CD8-positive, alpha-beta memory T cell (primary cell): ENCODE measurements at regions not wholly inside any gene's neighbourhood (a gene's known extent, or its start where the extent isn't known, plus 50 kb on each side); places are given as distances from the start of the nearest gene placed in this dataset.

Experiments used
- CTCF ChIA-PET: fragments of 350-600 bp; sonication (Branson Sonifier 250); formaldehyde crosslinking; loops from one replicate; lab custom pipeline; 2021; ENCODE audit warnings: antibody characterized with exemption; lab: Charles Lee
- POLR2A ChIA-PET: fragments of 350-600 bp; sonication (Branson Sonifier 250); formaldehyde crosslinking; loops from one replicate; lab custom pipeline; 2021; ENCODE audit warnings: antibody characterized with exemption; lab: Charles Lee
- DNase-seq, 5 donors: peaks; one replicate each; pipeline versions ENCODE4 v3.0.0 to v3.0.0-alpha.2; 2020 to 2022; ENCODE audit warnings: mixed read lengths in 1 of 5
- H3K27ac ChIP-seq: one replicate; pipeline ENCODE4 v1.7.0; 2013; ENCODE audit warnings: low read depth, mild to moderate bottlenecking, low read length, moderate library complexity
- H3K27me3 ChIP-seq: 2 replicates; pipeline ENCODE4 v1.7.0; 2013; ENCODE audit warnings: low read length, mild to moderate bottlenecking; ENCODE audit not compliant: insufficient read depth, poor library complexity, severe bottlenecking
- H3K36me3 ChIP-seq: 2 replicates; pipeline ENCODE4 v1.7.0; 2013; ENCODE audit warnings: mild to moderate bottlenecking, low read length, moderate library complexity; ENCODE audit not compliant: insufficient read depth
- H3K4me1 ChIP-seq: 2 replicates; pipeline ENCODE4 v1.7.0; 2013; ENCODE audit warnings: mild to moderate bottlenecking, low read length, moderate library complexity; ENCODE audit not compliant: insufficient read depth
- H3K4me3 ChIP-seq: 2 replicates; pipeline ENCODE4 v1.7.0; 2013; ENCODE audit warnings: mild to moderate bottlenecking, low read length
- H3K9me3 ChIP-seq: 2 replicates; pipeline ENCODE4 v1.7.0; 2013; ENCODE audit warnings: mild to moderate bottlenecking, low read length
- H3K27ac Mint-ChIP-seq, 8 donors: one replicate each; pipeline ENCODE4 v1.8.0; 2020 to 2021; ENCODE audit warnings: mixed read lengths in 8 of 8, mild to moderate bottlenecking in 6 of 8, inconsistent platforms in 3 of 8, moderate library complexity in 3 of 8
- H3K27me3 Mint-ChIP-seq, 2 donors: one replicate each; pipeline ENCODE4 v1.8.0; 2020 to 2021; ENCODE audit warnings: mixed read lengths in 2 of 2, mild to moderate bottlenecking in 1 of 2, moderate library complexity in 1 of 2
- H3K36me3 Mint-ChIP-seq, 3 donors: one replicate each; pipeline ENCODE4 v1.8.0; 2020 to 2021; ENCODE audit warnings: mixed read lengths in 3 of 3, inconsistent platforms in 1 of 3, mild to moderate bottlenecking in 1 of 3
- H3K4me1 Mint-ChIP-seq, 3 donors: one replicate each; pipeline ENCODE4 v1.8.0; 2020 to 2021; ENCODE audit warnings: mixed read lengths in 3 of 3, inconsistent platforms in 1 of 3, mild to moderate bottlenecking in 1 of 3
- H3K4me3 Mint-ChIP-seq, 7 donors: one replicate each; pipeline ENCODE4 v1.8.0; 2020 to 2021; ENCODE audit warnings: mixed read lengths in 7 of 7, mild to moderate bottlenecking in 6 of 7, moderate library complexity in 4 of 7, inconsistent platforms in 2 of 7
- H3K9me3 Mint-ChIP-seq, 5 donors: one replicate each; pipeline ENCODE4 v1.8.0; 2020 to 2022; ENCODE audit warnings: mixed read lengths in 5 of 5, mild to moderate bottlenecking in 3 of 5, moderate library complexity in 2 of 5, inconsistent platforms in 1 of 5

- Mint-ChIP-seq H3K9me3 (peaks cover 0 to 29% (median 8%) of the 10 kb centered on the region in 5 donors), H3K27me3 (no peaks in the 10 kb centered on the region), H3K36me3 (no peaks in the 10 kb centered on the region), H3K4me1 (no peaks in the 10 kb centered on the region), H3K4me3 (no peak overlapping the region), H3K27ac (no peak overlapping the region)
- H3K27me3 ChIP-seq = no peaks in the 10 kb centered on the region
- H3K36me3 ChIP-seq = no peaks in the 10 kb centered on the region
- H3K9me3 ChIP-seq = peaks cover 6% of the 10 kb centered on the region
- no peaks in the 10 kb centered on the region for H3K4me1 ChIP-seq
- no peak for DNase-seq
- ChIA-PET POLR2A (no interaction called here), CTCF (no interaction called here)
- H3K4me3 ChIP-seq = no peak overlapping the region
- no peak overlapping the region for H3K27ac ChIP-seq
Measured at GRCh38 chr5:30605693-30606268, 587.7 kb upstream of the CDH6 start.

- H3K4me3 Mint-ChIP-seq = no peak overlapping the region
Measured at GRCh38 chr5:30604648-30605262, 588.7 kb upstream of the CDH6 start.

DNA sequence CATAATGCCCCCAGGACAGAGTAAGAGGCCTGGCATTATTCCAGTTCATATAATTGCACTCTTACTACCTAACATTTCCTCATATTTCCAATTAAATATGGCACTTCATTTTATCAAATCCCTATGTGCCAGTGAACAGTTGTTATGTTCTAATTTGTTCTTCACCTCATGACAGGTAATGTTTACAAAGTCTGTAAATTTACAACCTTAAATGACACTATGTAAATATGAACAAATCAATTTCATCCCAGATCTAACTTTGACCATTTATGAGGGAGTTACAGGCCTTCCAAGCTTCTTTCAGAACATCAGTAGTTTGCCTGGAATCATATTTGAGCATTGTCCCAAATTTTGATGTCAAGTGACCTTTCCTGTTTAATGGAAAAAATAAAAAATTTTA is 592.6 kb upstream of the CDH6 start:
- ChIA-PET POLR2A (no interaction called here), CTCF (no interaction called here)
- Mint-ChIP-seq H3K27me3 (no peaks in the 10 kb centered on the region), H3K4me3 (no peak overlapping the region), H3K4me1 (no peaks in the 10 kb centered on the region), H3K27ac (no peak overlapping the region), H3K36me3 (no peaks in the 10 kb centered on the region), H3K9me3 (peaks cover 0 to 41% (median 9%) of the 10 kb centered on the region in 5 donors)
- H3K36me3 ChIP-seq = no peaks in the 10 kb centered on the region
- H3K27me3 ChIP-seq = no peaks in the 10 kb centered on the region
- H3K9me3 ChIP-seq = peaks cover 6% of the 10 kb centered on the region
- H3K27ac ChIP-seq = no peak overlapping the region
- H3K4me3 ChIP-seq = no peak overlapping the region
- no peaks in the 10 kb centered on the region for H3K4me1 ChIP-seq
- no peak for DNase-seq

More at GRCh38 chr5:30604648-30605262, 588.7 kb upstream of the CDH6 start:
- ChIA-PET POLR2A (no interaction called here), CTCF (no interaction called here)
- H3K9me3 Mint-ChIP-seq = peaks cover 0 to 33% (median 8%) of the 10 kb centered on the region in 5 donors
- no peaks in the 10 kb centered on the region for H3K27me3 Mint-ChIP-seq
- no peaks in the 10 kb centered on the region for H3K36me3 ChIP-seq
- H3K36me3 Mint-ChIP-seq = no peaks in the 10 kb centered on the region
- no peak overlapping the region for H3K4me3 ChIP-seq
- DNase-seq = no peak
- no peaks in the 10 kb centered on the region for H3K4me1 ChIP-seq
- no peak overlapping the region for H3K27ac Mint-ChIP-seq
- H3K9me3 ChIP-seq = peaks cover 6% of the 10 kb centered on the region
- H3K27ac ChIP-seq = no peak overlapping the region
- H3K4me1 Mint-ChIP-seq = no peaks in the 10 kb centered on the region
- no peaks in the 10 kb centered on the region for H3K27me3 ChIP-seq

DNA sequence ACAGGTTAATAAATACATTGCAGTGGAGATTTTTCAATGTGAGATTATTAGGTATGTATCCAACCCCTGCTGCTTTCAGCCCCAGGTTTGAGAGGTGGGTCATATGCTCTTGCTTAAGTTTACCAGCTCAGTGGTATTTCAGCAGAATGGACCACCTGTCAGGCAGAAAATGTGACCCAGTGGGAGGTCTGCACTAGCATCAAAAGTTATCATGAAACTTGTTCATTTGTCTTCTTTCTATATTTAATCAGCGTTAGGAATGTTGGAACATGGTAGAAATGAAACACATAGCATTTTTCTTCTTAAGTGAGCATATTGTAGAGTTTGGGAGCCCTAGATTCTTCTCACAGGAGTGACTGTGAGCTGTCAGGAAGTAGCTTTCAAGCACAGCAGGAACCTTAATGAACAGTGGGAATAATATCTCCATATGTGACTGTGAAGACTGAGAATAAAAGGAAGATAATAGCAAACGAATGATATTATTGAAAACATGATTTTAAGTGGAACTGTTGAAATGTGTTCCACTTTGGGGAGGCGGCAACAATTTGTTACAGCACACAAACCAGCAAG is 596.9 kb upstream of the CDH6 start:
- Mint-ChIP-seq H3K4me3 (no peak overlapping the region), H3K27ac (no peak overlapping the region), H3K9me3 (peaks cover 9 to 38% (median 14%) of the 10 kb centered on the region in 5 donors), H3K4me1 (no peaks in the 10 kb centered on the region), H3K36me3 (no peaks in the 10 kb centered on the region), H3K27me3 (no peaks in the 10 kb centered on the region)
- CTCF ChIA-PET = no interaction called here
- no peaks in the 10 kb centered on the region for H3K27me3 ChIP-seq
- H3K27ac ChIP-seq = no peak overlapping the region
- POLR2A ChIA-PET = no interaction called here
- no peaks in the 10 kb centered on the region for H3K4me1 ChIP-seq
- no peaks in the 10 kb centered on the region for H3K36me3 ChIP-seq
- H3K9me3 ChIP-seq = no peaks in the 10 kb centered on the region
- H3K4me3 ChIP-seq = no peak overlapping the region
- no peak for DNase-seq

GRCh38 chr5:30594331-30594730 is 599.2 kb upstream of the CDH6 start:
- Mint-ChIP-seq H3K4me3 (no peak overlapping the region), H3K36me3 (no peaks in the 10 kb centered on the region), H3K9me3 (peaks cover 13 to 34% (median 14%) of the 10 kb centered on the region in 5 donors), H3K4me1 (no peaks in the 10 kb centered on the region), H3K27me3 (no peaks in the 10 kb centered on the region), H3K27ac (no peak overlapping the region)
- CTCF ChIA-PET = no interaction called here
- POLR2A ChIA-PET = no interaction called here
- no peak overlapping the region for H3K4me3 ChIP-seq
- H3K4me1 ChIP-seq = no peaks in the 10 kb centered on the region
- H3K27ac ChIP-seq = no peak overlapping the region
- H3K36me3 ChIP-seq = no peaks in the 10 kb centered on the region
- no peaks in the 10 kb centered on the region for H3K27me3 ChIP-seq
- DNase-seq = no peak
- H3K9me3 ChIP-seq = no peaks in the 10 kb centered on the region

- POLR2A ChIA-PET = no interaction called here
Measured at GRCh38 chr5:30592833-30593232, 600.7 kb upstream of the CDH6 start.

GRCh38 chr5:30581198-30581935 is 612.1 kb upstream of the CDH6 start:
- no peak overlapping the region for H3K27ac ChIP-seq
- Mint-ChIP-seq H3K36me3 (no peaks in the 10 kb centered on the region), H3K27me3 (no peaks in the 10 kb centered on the region), H3K9me3 (peaks cover 3 to 31% (median 9%) of the 10 kb centered on the region in 5 donors), H3K4me3 (no peak overlapping the region), H3K4me1 (no peaks in the 10 kb centered on the region), H3K27ac (no peak overlapping the region)
- no peaks in the 10 kb centered on the region for H3K36me3 ChIP-seq
- no peaks in the 10 kb centered on the region for H3K4me1 ChIP-seq
- ChIA-PET POLR2A (no interaction called here), CTCF (no interaction called here)
- no peak overlapping the region for H3K4me3 ChIP-seq
- no peaks in the 10 kb centered on the region for H3K9me3 ChIP-seq
- DNase-seq = no peak
- H3K27me3 ChIP-seq = no peaks in the 10 kb centered on the region

More at GRCh38 chr5:30592833-30593232, 600.7 kb upstream of the CDH6 start:
- no peaks in the 10 kb centered on the region for H3K4me1 ChIP-seq
- H3K9me3 Mint-ChIP-seq = peaks cover 11 to 32% (median 14%) of the 10 kb centered on the region in 5 donors
- no peaks in the 10 kb centered on the region for H3K9me3 ChIP-seq
- no peaks in the 10 kb centered on the region for H3K27me3 Mint-ChIP-seq
- H3K36me3 Mint-ChIP-seq = no peaks in the 10 kb centered on the region
- no peak overlapping the region for H3K27ac ChIP-seq
- H3K4me3 ChIP-seq = no peak overlapping the region
- H3K36me3 ChIP-seq = no peaks in the 10 kb centered on the region
- H3K27me3 ChIP-seq = no peaks in the 10 kb centered on the region
- H3K27ac Mint-ChIP-seq = no peak overlapping the region
- CTCF ChIA-PET = no interaction called here
- DNase-seq = no peak
- H3K4me1 Mint-ChIP-seq = no peaks in the 10 kb centered on the region
- no peak overlapping the region for H3K4me3 Mint-ChIP-seq

DNA sequence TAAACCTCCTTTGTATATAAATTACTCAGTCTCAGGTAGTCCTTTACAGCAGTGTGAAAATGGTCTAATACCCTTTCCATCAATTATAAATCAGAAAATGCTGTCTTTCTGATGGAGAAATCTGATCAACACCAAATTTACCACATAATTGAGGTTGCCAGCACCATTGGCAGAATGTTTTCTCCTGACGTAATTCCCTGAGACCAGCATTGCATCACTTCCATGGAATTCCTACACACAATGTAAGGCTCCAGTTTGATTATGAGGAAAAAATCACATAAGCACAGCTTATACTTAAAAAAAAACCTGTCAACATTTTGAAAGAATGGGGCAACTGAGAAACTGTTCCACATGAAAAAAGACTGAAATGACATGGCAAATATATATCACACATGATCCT is 618.7 kb upstream of the CDH6 start:
- H3K4me3 Mint-ChIP-seq = no peak overlapping the region
- H3K27me3 Mint-ChIP-seq = no peaks in the 10 kb centered on the region
- Histone ChIP-seq H3K27ac (no peak overlapping the region), H3K36me3 (no peaks in the 10 kb centered on the region), H3K27me3 (no peaks in the 10 kb centered on the region), H3K4me3 (no peak overlapping the region), H3K4me1 (no peaks in the 10 kb centered on the region), H3K9me3 (no peaks in the 10 kb centered on the region)
- no peak for DNase-seq
- no peak overlapping the region for H3K27ac Mint-ChIP-seq
- ChIA-PET CTCF (no interaction called here), POLR2A (no interaction called here)
- H3K4me1 Mint-ChIP-seq = no peaks in the 10 kb centered on the region
- H3K36me3 Mint-ChIP-seq = no peaks in the 10 kb centered on the region
- peaks cover 7 to 22% (median 17%) of the 10 kb centered on the region in 5 donors for H3K9me3 Mint-ChIP-seq
